ENCODE measurements at regions not wholly inside any gene's neighbourhood (a gene's known extent, or its start where the extent isn't known, plus 50 kb on each side); places are given as distances from the start of the nearest gene placed in this dataset.
A peak's percentile ranks its signal among the peaks of the same experiment; 100 is the strongest.
"Not testable (repeated sequence)": the region's sequence is repeated elsewhere in the genome, so short reads cannot be mapped to it uniquely, and the experiment has no call there.

DNA sequence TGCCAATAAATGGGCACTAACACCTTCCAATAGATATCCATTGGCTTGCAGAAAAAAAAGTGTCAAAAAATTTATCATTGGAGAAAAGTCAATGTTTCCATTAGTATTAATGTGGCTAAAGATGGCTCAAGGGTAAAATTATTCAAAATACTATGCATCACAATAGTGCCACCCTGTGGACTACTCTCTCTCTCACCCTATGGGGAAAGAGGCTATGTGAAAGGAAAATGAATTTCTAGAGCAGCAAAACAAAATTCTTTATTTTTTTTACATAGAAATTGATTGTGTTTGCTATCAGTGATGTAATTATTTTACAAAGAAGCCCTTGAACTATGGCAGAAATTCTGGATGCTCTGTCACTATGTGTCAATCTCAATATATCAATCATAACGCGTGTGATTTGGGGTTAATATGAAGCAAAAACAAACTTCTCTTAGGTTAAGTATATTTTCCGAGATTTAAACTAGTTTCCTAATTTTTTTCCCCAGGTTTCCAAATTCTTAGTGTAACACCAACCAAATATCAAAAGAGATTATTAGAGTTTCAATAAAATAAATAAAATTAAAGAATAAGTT, 193.9 kb downstream of the USP22 start:
- DNase-seq, result peak in 1 of 2 donors; percentile 10

DNA sequence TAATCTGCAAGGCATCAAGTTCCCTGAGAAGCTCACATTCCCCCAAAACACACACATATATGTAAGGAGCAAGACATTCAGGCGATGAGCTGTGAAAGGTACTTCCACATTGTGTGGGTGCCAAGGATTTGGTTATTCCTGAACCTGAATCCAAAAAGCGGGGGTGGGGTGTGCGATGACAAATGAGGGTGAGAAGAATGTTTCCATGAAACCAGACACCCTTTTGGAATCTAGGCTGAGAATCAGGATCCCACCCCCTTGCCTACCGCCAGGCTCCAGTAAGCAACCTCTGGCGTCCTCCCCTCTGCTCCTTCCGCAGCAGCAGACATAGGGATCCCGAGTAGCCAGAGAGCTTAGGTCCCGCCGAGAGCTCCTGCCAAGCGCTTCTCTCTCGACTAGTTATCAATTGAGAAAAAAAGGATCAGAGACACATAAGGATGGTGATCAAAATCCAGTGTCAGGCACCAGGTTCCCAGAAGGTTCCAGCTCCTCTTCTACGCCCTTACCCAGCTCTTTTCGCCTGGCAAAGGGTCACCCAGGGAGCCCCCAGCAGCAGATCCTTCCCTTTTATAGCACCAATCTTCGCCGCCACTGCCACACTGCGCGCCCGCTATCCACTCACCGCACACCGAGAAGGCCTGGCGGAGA, 191.1 kb downstream of the USP22 start:
- not testable (repeated sequence) for DNase-seq

DNA sequence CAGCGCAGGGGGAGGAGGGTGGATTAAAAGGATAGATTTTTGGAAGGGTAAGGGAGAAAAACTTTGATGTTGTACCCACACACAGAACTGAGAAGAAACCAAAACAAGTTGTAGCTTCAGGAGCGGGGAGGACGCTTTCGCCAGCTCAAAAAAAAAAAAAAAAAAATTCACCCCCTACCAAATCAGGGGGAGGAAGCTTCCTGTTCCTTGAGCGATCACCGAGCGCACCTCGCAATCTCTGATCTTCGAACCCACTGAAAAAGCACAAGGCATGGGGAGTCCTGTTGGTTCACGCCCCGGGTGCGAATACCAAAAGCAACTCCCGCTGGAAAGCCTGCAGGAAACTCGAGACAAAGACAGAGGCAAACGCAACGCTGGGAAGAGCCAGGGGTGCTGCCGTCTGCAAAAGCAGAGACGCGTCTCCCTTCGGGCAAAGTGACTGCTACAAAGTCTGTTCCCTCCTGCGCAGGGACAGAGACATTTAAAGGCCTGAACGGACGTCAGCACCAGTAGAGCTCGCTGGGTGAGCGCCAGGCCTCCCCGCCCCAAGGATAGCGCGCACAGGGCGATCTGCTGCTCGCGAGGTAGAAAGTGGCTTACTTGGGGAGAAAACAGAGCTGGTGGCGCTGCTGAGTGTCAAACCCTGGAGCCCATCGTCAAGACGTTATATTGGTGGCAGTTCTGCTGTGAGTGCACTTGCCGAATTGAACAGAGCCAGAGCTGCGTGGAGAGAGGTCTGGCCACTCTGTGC, 190.4 kb downstream of the USP22 start:
- DNase-seq, result peak in 1 of 2 donors; percentile 7

DNA sequence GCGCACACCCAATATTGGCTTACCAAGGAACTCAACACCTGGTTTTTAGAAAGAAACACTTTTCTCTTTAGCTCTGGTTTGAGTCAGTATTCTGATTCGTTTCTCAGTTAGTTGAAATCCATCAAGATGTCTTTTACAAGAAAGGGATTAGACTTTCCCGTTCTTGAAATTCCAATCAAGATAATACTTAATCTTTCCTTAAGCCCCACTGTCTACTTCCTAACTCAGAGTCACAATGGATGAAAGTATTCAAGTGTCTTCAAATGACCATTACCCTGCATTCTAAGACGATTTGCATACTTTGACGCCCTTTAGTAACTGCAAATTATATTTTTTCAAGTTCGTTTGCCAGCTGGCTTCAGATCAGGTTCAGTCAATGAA, 189.8 kb downstream of the USP22 start:
- DNase-seq, result no peak

- not testable (repeated sequence) for DNase-seq
Measured at GRCh38 chr17:20855910-20856470, 186.8 kb downstream of the USP22 start.

- not testable (repeated sequence) for DNase-seq
Measured at GRCh38 chr17:20866444-20867209, 176.2 kb downstream of the USP22 start.

GRCh38 chr17:20867436-20867937, 175.3 kb downstream of the USP22 start:
- DNase-seq, result not testable (repeated sequence)

DNA sequence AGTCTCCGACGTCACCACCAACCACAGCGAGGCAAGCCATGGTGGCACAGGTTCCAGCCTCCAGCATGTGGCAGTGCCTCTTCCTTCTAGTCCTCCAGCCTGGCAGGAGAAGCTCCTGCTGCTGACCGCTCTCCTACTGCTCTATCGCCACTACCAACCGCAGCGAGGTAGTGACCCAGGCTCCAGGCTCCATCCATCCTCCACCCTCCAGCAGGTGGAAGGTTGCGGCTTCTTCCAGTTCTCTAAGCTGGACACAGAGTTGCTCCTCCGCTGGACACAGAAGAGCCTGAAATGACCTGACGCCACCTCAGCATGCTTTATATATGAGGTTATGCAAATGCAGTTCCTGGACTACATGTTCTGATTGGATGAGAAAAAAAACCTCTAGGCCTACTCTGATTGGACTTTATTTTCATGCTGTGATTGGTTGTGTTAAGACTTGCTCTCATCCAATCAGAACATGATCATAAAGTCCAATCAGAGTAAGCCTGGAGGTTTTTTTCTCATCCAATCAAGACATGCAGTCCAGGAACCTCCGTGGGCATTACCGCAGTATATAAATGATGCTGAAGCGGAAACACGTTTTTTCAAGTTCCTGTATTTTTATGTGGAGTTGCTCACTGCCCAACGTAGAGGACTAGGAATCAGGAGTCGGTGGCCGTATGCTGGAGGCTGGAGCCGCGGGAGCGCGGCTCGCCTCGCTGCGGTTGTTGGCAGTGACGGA, 174.7 kb downstream of the USP22 start:
- DNase-seq, result not testable (repeated sequence)

DNA sequence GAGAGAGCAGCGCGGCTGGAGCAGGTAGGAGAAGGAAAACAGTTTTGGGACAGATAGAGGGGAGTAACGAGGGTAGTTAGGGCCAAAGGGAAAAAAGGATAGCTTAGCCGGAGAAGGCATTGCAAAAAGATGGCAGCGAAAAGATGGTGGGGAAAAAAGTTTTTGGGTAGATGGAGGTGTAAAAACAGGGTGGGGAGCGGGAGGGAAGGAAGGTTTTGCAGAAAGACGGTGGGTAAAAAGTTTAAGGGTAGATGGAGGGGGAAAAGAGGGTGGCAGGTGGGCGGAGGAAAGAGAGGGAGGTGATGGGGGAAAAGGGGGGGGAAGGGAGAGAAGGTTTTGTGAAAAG, 174.2 kb downstream of the USP22 start:
- not testable (repeated sequence) for DNase-seq

DNA sequence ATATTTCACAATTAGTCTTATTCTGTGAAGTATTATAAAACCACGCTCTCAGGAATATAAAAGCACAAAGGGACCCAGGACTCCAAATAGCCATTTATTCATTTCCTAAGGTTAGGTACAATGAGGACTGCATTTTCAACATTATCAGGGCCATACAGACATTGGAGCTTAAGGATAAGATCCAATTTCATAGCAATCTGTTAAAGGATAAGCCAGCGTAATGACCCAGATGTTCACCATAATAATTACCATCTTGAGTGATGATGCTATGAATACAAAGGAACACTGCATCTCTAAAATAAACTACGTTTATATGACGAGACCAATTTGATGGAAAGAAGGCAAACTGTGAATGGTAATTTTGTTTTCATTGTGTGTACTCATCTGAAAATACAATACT, 169.6 kb downstream of the USP22 start:
- DNase-seq, result not testable (repeated sequence)

DNA sequence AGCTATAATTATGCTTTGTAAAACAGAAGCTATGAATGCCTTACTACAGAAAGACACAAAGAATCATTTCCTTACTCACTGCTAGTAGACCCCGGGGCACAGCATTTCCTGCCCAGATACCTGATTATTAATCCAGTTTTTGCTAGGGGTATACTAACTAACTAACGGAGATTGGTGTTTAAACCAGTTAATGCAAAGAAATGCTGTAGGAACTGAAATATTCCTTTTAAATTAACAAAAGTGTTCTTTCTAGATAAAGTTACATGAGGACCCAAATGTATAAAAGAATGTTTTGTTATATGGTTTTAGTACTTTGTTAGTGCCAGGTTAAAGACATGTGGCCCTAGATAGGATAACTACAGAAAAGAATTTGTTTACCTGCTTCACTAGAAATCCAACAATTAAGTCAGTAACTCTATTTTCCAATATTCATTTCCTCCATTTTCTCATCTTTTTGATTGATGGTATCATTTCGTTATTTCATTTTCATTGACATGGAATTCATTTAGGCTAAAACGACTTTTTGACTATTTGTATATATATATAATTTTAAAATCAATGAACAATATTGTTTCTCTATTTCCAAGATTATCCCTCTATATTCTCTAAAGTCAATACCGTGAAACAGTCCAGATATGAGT, 169.0 kb downstream of the USP22 start:
- not testable (repeated sequence) for DNase-seq

DNA sequence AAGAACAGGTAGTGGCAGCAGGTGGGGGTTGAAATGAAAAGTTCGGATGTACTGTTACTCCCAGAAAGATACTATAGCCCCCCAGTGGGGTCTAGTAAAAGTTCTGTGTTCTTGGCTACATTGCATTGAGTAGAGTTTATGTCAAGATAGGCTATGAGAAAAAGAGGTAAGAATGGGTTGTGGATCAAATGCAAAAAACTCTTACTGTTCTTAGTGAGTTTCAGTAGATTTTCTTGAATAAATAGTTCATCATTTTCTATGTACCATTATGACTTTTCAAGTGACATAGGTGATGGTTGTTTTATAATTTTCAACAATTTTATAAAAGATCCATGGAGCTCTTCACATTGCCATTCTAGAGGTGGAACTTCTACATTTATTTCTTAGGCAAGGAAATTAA, 165.4 kb downstream of the USP22 start:
- DNase-seq, result not testable (repeated sequence)

GRCh38 chr17:20890338-20890737, 152.5 kb downstream of the USP22 start:
- DNase-seq, result no peak

- DNase-seq, result not testable (repeated sequence)
Measured at GRCh38 chr17:20895426-20895825, 147.4 kb downstream of the USP22 start.

DNA sequence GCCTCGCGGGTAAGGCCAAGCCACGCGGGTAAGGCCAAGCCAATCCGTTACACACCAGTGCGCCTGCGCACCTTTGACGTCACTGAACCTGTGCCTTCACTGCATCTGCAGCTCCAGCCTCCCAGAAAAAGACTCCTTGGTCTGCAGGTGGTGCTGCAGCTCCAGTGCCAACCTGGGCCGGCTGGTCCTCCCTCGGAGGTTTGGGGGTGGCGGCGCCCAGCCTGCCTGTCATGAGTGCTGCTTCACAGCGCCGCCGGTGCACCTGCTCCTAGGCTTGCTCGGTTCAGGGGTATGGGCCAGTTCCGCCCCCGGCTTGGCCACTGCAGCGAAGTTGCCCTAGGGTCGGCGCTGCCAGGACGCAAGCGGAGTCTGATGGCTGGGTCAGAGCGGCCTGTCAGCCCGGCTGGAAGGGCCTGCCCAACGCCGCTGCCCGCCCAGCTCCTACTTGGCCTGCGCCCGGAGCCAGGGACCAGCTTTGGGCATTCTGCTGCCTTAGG, 146.6 kb downstream of the USP22 start:
- peak; percentile 66 to 73 for DNase-seq

DNA sequence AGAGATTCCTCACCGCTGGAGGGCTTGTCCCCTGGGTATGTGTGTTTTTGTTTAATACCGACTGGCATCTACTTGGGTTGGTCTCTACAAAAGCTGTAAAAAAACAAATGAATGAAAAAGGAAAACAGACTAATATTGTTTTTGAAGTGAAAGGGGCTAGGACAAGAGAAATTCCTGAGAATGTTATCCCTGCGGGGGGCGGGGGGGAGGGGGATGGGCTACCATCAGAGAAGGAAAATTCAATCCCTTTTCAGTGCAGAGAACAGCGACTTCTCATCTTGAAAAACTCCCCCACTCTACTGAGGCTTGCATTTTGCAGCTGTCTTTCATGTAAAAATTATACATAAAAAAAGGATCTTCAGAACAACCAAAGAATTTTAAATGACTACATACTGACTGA, 144.1 kb downstream of the USP22 start:
- DNase-seq, result not testable (repeated sequence)

- DNase-seq, result not testable (repeated sequence)
Measured at GRCh38 chr17:20902496-20902895, 140.3 kb downstream of the USP22 start.

DNA sequence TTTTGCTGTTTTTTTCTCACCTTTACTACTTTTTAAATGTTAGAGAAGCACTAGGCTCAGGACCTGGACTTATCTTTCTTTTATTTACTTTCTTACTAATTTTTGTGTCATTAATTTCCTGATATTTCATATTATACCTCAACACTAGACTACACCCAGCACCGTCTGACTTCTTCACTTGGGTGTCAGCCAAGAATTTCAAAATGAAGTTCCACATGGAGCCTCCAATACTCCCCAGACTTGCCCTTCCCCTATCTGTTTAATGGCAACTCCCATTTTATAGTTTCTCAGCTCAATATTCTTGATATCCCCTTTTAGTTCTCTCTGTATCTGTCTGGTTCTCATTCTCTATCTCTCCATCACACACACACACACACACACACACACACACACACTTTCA, 139.3 kb downstream of the USP22 start:
- not testable (repeated sequence) for DNase-seq

DNA sequence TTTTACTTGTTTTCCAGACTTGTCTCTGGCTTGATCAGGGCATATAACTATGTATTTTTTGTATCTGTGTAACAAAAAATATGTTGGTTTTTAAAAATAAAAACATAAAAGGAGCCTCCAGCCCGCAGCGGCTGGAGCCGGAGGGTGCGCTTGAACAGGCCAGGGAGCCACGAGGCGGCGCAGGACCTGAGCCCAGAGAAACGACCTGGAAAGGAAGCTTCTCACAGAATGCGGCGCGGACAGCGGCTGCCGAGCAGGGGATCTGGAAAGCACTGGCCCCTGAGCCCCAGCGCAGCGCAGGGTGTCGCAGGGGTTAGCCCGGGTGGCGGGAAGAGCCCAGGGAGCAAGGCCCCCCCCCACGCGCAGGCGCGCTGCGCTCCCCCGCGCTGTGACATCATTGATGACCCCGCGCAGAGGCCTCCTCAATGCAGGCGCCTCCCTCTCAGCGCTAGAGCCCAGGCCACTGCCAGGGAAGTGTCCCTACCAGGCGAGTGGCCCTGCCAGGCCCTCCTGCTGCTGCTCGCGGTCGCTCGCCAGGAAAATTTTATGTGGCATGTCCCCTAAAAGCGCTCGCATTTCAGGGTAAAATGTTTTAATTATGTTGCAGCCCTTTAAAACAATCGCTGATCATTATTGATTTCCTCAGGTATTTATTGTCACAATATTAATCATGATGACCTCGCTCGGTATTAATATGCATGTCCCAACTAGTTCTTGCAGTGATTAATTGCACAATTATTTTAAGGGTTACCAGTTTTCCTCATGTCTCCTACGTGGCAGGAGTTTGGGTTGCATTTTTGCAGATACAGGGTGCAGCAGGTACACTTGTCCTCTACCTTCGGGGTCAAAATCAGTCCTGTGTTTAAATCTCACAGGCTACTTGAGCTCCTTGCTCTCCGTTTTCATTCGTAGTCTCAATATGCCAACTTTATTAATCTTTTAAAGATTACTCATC, 134.2 kb downstream of the USP22 start:
- peak; percentile 82 to 85 for DNase-seq

- DNase-seq, result no peak
Measured at GRCh38 chr17:20914658-20915057, 128.2 kb downstream of the USP22 start.

Measured in CD4-positive, alpha-beta T cell treated with Interferon alpha-2 for 1 hour (primary cell).